ENCODE measurements at regions not wholly inside any gene's neighbourhood (a gene's known extent, or its start where the extent isn't known, plus 50 kb on each side); places are given as distances from the start of the nearest gene placed in this dataset.
"Not testable (repeated sequence)": the region's sequence is repeated elsewhere in the genome, so short reads cannot be mapped to it uniquely, and the experiment has no call there.

- no peak for DNase-seq
Measured at GRCh38 chr3:107130089-107130700, 247.0 kb upstream of the CCDC54 start.

- DNase-seq, result no peak
Measured at GRCh38 chr3:107132674-107133073, 244.6 kb upstream of the CCDC54 start.

GRCh38 chr3:107133891-107134290 is 243.3 kb upstream of the CCDC54 start:
- DNase-seq, result no peak

GRCh38 chr3:107142171-107142570 is 235.1 kb upstream of the CCDC54 start:
- no peak for DNase-seq

GRCh38 chr3:107142786-107143575 is 234.3 kb upstream of the CCDC54 start:
- DNase-seq, result no peak

- no peak for DNase-seq
Measured at GRCh38 chr3:107150675-107151074, 226.6 kb upstream of the CCDC54 start.

- DNase-seq, result no peak
Measured at GRCh38 chr3:107153981-107154380, 223.3 kb upstream of the CCDC54 start.

- no peak for DNase-seq
Measured at GRCh38 chr3:107172411-107172810, 204.8 kb upstream of the CCDC54 start.

- DNase-seq, result no peak
Measured at GRCh38 chr3:107184375-107184774, 192.9 kb upstream of the CCDC54 start.

GRCh38 chr3:107188262-107188661 is 189.0 kb upstream of the CCDC54 start:
- no peak for DNase-seq

GRCh38 chr3:107189158-107189791 is 188.0 kb upstream of the CCDC54 start:
- no peak for DNase-seq

GRCh38 chr3:107193116-107193515 is 184.1 kb upstream of the CCDC54 start:
- DNase-seq, result no peak

GRCh38 chr3:107198581-107199181 is 178.6 kb upstream of the CCDC54 start:
- no peak for DNase-seq

- DNase-seq, result no peak
Measured at GRCh38 chr3:107201146-107201545, 176.1 kb upstream of the CCDC54 start.

GRCh38 chr3:107202885-107203284 is 174.4 kb upstream of the CCDC54 start:
- not testable (repeated sequence) for DNase-seq

GRCh38 chr3:107204121-107204520 is 173.1 kb upstream of the CCDC54 start:
- DNase-seq, result no peak

GRCh38 chr3:107205358-107205757 is 171.9 kb upstream of the CCDC54 start:
- no peak for DNase-seq

GRCh38 chr3:107206141-107206540 is 171.1 kb upstream of the CCDC54 start:
- no peak for DNase-seq

- DNase-seq, result no peak
Measured at GRCh38 chr3:107206945-107207344, 170.3 kb upstream of the CCDC54 start.

- DNase-seq, result peak; percentile 1
Measured at GRCh38 chr3:107208100-107208499, 169.1 kb upstream of the CCDC54 start.

GRCh38 chr3:107208796-107209195 is 168.4 kb upstream of the CCDC54 start:
- no peak for DNase-seq

- DNase-seq, result no peak
Measured at GRCh38 chr3:107209302-107209990, 167.8 kb upstream of the CCDC54 start.

GRCh38 chr3:107211608-107212007 is 165.6 kb upstream of the CCDC54 start:
- DNase-seq, result no peak
